Naive thymus-derived CD4-positive, alpha-beta T cell (primary cell): ENCODE measurements at regions not wholly inside any gene's neighbourhood (a gene's known extent, or its start where the extent isn't known, plus 50 kb on each side); places are given as distances from the start of the nearest gene placed in this dataset.

Source experiments
- ATAC-seq: fragments of 150-1000 bp; cut with Tn5 transposase; 2 replicates; pipeline ENCODE4 v1.10.0; 2021; ENCODE audit warnings: mild to moderate bottlenecking, moderate library complexity
- CTCF ChIA-PET: fragments of 350-600 bp; sonication (Branson Sonifier 250); formaldehyde crosslinking; loops from one replicate; lab custom pipeline; 2021; ENCODE audit warnings: antibody characterized with exemption; lab: Charles Lee
- POLR2A ChIA-PET: fragments of 350-600 bp; sonication (Branson Sonifier 250); formaldehyde crosslinking; loops from one replicate; lab custom pipeline; 2021; ENCODE audit warnings: antibody characterized with exemption, inconsistent platforms; lab: Charles Lee
- DNase-seq, 9 donors: peaks; one replicate each; pipeline versions ENCODE4 v3.0.0 to v3.0.0-alpha.2; 2020 to 2022; ENCODE audit warnings: mixed read lengths in 1 of 9
- H3K27ac ChIP-seq: one replicate; pipeline ENCODE4 v1.7.0; 2013; ENCODE audit warnings: mild to moderate bottlenecking, low read depth, low read length, moderate library complexity
- H3K27me3 ChIP-seq, 2 donors: one replicate each; pipeline ENCODE4 v1.7.0; 2013; ENCODE audit warnings: low read length in 2 of 2, mild to moderate bottlenecking in 2 of 2, moderate library complexity in 2 of 2; ENCODE audit not compliant: control insufficient read depth in 2 of 2, insufficient read depth in 2 of 2
- H3K36me3 ChIP-seq, 3 experiments: 1 replicate in 2 of 3; 2 replicates in 1 of 3; pipeline ENCODE4 v1.7.0; 2013; ENCODE audit warnings: low read length in 3 of 3, mild to moderate bottlenecking in 3 of 3, moderate library complexity in 1 of 3; ENCODE audit not compliant: insufficient read depth in 3 of 3, control insufficient read depth in 2 of 3
- H3K4me1 ChIP-seq, 2 donors: one replicate each; pipeline ENCODE4 v1.7.0; 2013; ENCODE audit warnings: low read length in 2 of 2, mild to moderate bottlenecking in 2 of 2, moderate library complexity in 1 of 2; ENCODE audit not compliant: control insufficient read depth in 2 of 2, insufficient read depth in 2 of 2
- H3K4me3 ChIP-seq: 2 replicates; pipeline ENCODE4 v1.7.0; 2013; ENCODE audit warnings: mild to moderate bottlenecking, low read length
- H3K9me3 ChIP-seq, 3 experiments: 1 replicate in 2 of 3; 2 replicates in 1 of 3; pipeline ENCODE4 v1.7.0; 2013; ENCODE audit warnings: low read length in 3 of 3; ENCODE audit not compliant: control insufficient read depth in 2 of 3
- H3K27ac Mint-ChIP-seq, 9 donors: one replicate each; pipeline ENCODE4 v1.8.0; 2020 to 2022; ENCODE audit warnings: mixed read lengths in 9 of 9, mild to moderate bottlenecking in 8 of 9, moderate library complexity in 5 of 9, inconsistent platforms in 2 of 9
- H3K27me3 Mint-ChIP-seq, 5 donors: one replicate each; pipeline ENCODE4 v1.8.0; 2021 to 2022; ENCODE audit warnings: mixed read lengths in 5 of 5, mild to moderate bottlenecking in 1 of 5
- H3K36me3 Mint-ChIP-seq, 5 donors: one replicate each; pipeline ENCODE4 v1.8.0; 2020 to 2022; ENCODE audit warnings: mixed read lengths in 5 of 5, mild to moderate bottlenecking in 3 of 5, inconsistent platforms in 1 of 5
- H3K4me1 Mint-ChIP-seq, 7 donors: one replicate each; pipeline ENCODE4 v1.8.0; 2020 to 2022; ENCODE audit warnings: mixed read lengths in 7 of 7, mild to moderate bottlenecking in 3 of 7, inconsistent platforms in 1 of 7
- H3K4me3 Mint-ChIP-seq, 10 donors: one replicate each; pipeline ENCODE4 v1.8.0; 2020 to 2022; ENCODE audit warnings: mild to moderate bottlenecking in 10 of 10, mixed read lengths in 10 of 10, moderate library complexity in 6 of 10, inconsistent platforms in 2 of 10
- H3K9me3 Mint-ChIP-seq, 11 donors: one replicate each; pipeline ENCODE4 v1.8.0; 2020 to 2022; ENCODE audit warnings: mixed read lengths in 11 of 11, mild to moderate bottlenecking in 4 of 11, inconsistent platforms in 1 of 11, moderate library complexity in 1 of 11
- intact Hi-C, 2 donors: fragments of 100-400 bp; cut with micrococcal nuclease; formaldehyde crosslinking; loops; one replicate each; pipeline ENCODE4 v1.15.1; 2023

- Mint-ChIP-seq H3K36me3 (peaks cover 0 to 3% (median 0%) of the 10 kb centered on the region in 5 donors), H3K27ac (no peak overlapping the region), H3K9me3 (peaks cover 0 to 4% (median 0%) of the 10 kb centered on the region in 11 donors), H3K27me3 (peaks cover 0 to 5% (median 0%) of the 10 kb centered on the region in 5 donors), H3K4me1 (peaks cover 0 to 17% (median 0%) of the 10 kb centered on the region in 7 donors), H3K4me3 (no peak overlapping the region)
- H3K36me3 ChIP-seq: no peaks in the 10 kb centered on the region
- DNase-seq: no peak
- no peaks in the 10 kb centered on the region for H3K27me3 ChIP-seq
- intact Hi-C loops: no loop called here
- no peak overlapping the region for H3K27ac ChIP-seq
- H3K4me3 ChIP-seq: no peak overlapping the region
- POLR2A ChIA-PET: no interaction called here
- no peaks in the 10 kb centered on the region for H3K9me3 ChIP-seq
- no peak for ATAC-seq
- CTCF ChIA-PET: interaction anchor here (0.6 kb wide), 1 partner anchor 731 kb away, joined by 3 read pairs; no protein-coding TSS in a partner anchor
- H3K4me1 ChIP-seq: no peaks in the 10 kb centered on the region
These were observed 68.2 kb downstream of the MFAP3 start for GRCh38 chr5:154107010-154107409.

GRCh38 chr5:154107756-154108155, 69.0 kb downstream of the MFAP3 start:
- no peak overlapping the region for H3K4me3 Mint-ChIP-seq
- H3K36me3 ChIP-seq: no peaks in the 10 kb centered on the region
- peak overlapping the region in 1 of 9 donors; percentile 28 for H3K27ac Mint-ChIP-seq
- ATAC-seq: no peak
- H3K27ac ChIP-seq: no peak overlapping the region
- H3K4me1 ChIP-seq: no peaks in the 10 kb centered on the region
- no peak overlapping the region for H3K4me3 ChIP-seq
- peaks cover 0 to 22% (median 0%) of the 10 kb centered on the region in 7 donors for H3K4me1 Mint-ChIP-seq
- DNase-seq: no peak
- no peaks in the 10 kb centered on the region for H3K9me3 ChIP-seq
- ChIA-PET CTCF (no interaction called here), POLR2A (no interaction called here)
- intact Hi-C loops: no loop called here
- no peaks in the 10 kb centered on the region for H3K27me3 ChIP-seq
- peaks cover 0 to 4% (median 0%) of the 10 kb centered on the region in 11 donors for H3K9me3 Mint-ChIP-seq
- peaks cover 0 to 5% (median 0%) of the 10 kb centered on the region in 5 donors for H3K27me3 Mint-ChIP-seq
- H3K36me3 Mint-ChIP-seq: peaks cover 0 to 3% (median 0%) of the 10 kb centered on the region in 5 donors

- DNase-seq (no peak), ATAC-seq (no peak)
- Histone ChIP-seq H3K27ac (no peak overlapping the region), H3K4me1 (no peaks in the 10 kb centered on the region), H3K27me3 (no peaks in the 10 kb centered on the region), H3K36me3 (no peaks in the 10 kb centered on the region), H3K9me3 (no peaks in the 10 kb centered on the region), H3K4me3 (no peak overlapping the region)
- Mint-ChIP-seq H3K9me3 (peaks cover 0 to 4% (median 0%) of the 10 kb centered on the region in 11 donors), H3K4me3 (no peak overlapping the region), H3K4me1 (peaks cover 0 to 22% (median 0%) of the 10 kb centered on the region in 7 donors), H3K36me3 (peaks cover 0 to 3% (median 0%) of the 10 kb centered on the region in 5 donors), H3K27ac (no peak overlapping the region), H3K27me3 (peaks cover 0 to 5% (median 0%) of the 10 kb centered on the region in 5 donors)
- POLR2A ChIA-PET: no interaction called here
- intact Hi-C loops: no loop called here
- CTCF ChIA-PET: no interaction called here
These were observed 70.8 kb downstream of the MFAP3 start for GRCh38 chr5:154109416-154110106.

GRCh38 chr5:154110107-154110453, 71.3 kb downstream of the MFAP3 start:
- H3K4me1 ChIP-seq: no peaks in the 10 kb centered on the region

GRCh38 chr5:154110716-154111115, 71.9 kb downstream of the MFAP3 start:
- H3K27ac Mint-ChIP-seq: no peak overlapping the region
- DNase-seq (no peak), ATAC-seq (no peak)
- no peaks in the 10 kb centered on the region for H3K9me3 Mint-ChIP-seq
- POLR2A ChIA-PET: no interaction called here
- Histone ChIP-seq H3K9me3 (no peaks in the 10 kb centered on the region), H3K27ac (no peak overlapping the region), H3K36me3 (no peaks in the 10 kb centered on the region), H3K4me1 (no peaks in the 10 kb centered on the region), H3K27me3 (no peaks in the 10 kb centered on the region), H3K4me3 (no peak overlapping the region)
- peaks cover 0 to 3% (median 0%) of the 10 kb centered on the region in 5 donors for H3K36me3 Mint-ChIP-seq
- CTCF ChIA-PET: interaction anchor here (1.1 kb wide), 1 partner anchor 39 kb away, joined by 3 read pairs; no protein-coding TSS in a partner anchor
- H3K4me3 Mint-ChIP-seq: no peak overlapping the region
- intact Hi-C loops: no loop called here
- H3K4me1 Mint-ChIP-seq: peaks cover 0 to 22% (median 0%) of the 10 kb centered on the region in 7 donors
- H3K27me3 Mint-ChIP-seq: peaks cover 0 to 9% (median 0%) of the 10 kb centered on the region in 5 donors

More at GRCh38 chr5:154110107-154110453, 71.3 kb downstream of the MFAP3 start:
- DNase-seq (no peak), ATAC-seq (no peak)
- intact Hi-C loops: no loop called here
- H3K4me3 ChIP-seq: no peak overlapping the region
- Mint-ChIP-seq H3K4me1 (peaks cover 0 to 22% (median 0%) of the 10 kb centered on the region in 7 donors), H3K9me3 (peaks cover 0 to 2% (median 0%) of the 10 kb centered on the region in 11 donors), H3K27ac (no peak overlapping the region), H3K27me3 (peaks cover 0 to 9% (median 0%) of the 10 kb centered on the region in 5 donors), H3K4me3 (no peak overlapping the region), H3K36me3 (peaks cover 0 to 3% (median 0%) of the 10 kb centered on the region in 5 donors)
- no peak overlapping the region for H3K27ac ChIP-seq
- no peaks in the 10 kb centered on the region for H3K27me3 ChIP-seq
- ChIA-PET POLR2A (no interaction called here), CTCF (interaction anchor here (1.1 kb wide), 1 partner anchor 38 kb away, joined by 3 read pairs; no protein-coding TSS in a partner anchor)
- no peaks in the 10 kb centered on the region for H3K9me3 ChIP-seq
- H3K36me3 ChIP-seq: no peaks in the 10 kb centered on the region

GRCh38 chr5:154111214-154111613, 72.4 kb downstream of the MFAP3 start:
- H3K9me3 Mint-ChIP-seq: no peaks in the 10 kb centered on the region
- ATAC-seq (no peak), DNase-seq (no peak)
- peaks cover 0 to 22% (median 0%) of the 10 kb centered on the region in 7 donors for H3K4me1 Mint-ChIP-seq
- Histone ChIP-seq H3K4me3 (no peak overlapping the region), H3K4me1 (no peaks in the 10 kb centered on the region), H3K9me3 (no peaks in the 10 kb centered on the region), H3K27ac (no peak overlapping the region), H3K36me3 (no peaks in the 10 kb centered on the region), H3K27me3 (no peaks in the 10 kb centered on the region)
- intact Hi-C loops: no loop called here
- H3K27ac Mint-ChIP-seq: no peak overlapping the region
- ChIA-PET CTCF (interaction anchor here (1.1 kb wide), 1 partner anchor 39 kb away, joined by 3 read pairs; no protein-coding TSS in a partner anchor), POLR2A (no interaction called here)
- H3K27me3 Mint-ChIP-seq: peaks cover 0 to 6% (median 0%) of the 10 kb centered on the region in 5 donors
- peaks cover 0 to 3% (median 0%) of the 10 kb centered on the region in 5 donors for H3K36me3 Mint-ChIP-seq
- H3K4me3 Mint-ChIP-seq: no peak overlapping the region
